Fibroblast of villous mesenchyme (primary cell): ENCODE measurements at regions not wholly inside any gene's neighbourhood (a gene's known extent, or its start where the extent isn't known, plus 50 kb on each side); places are given as distances from the start of the nearest gene placed in this dataset.

Source experiments
- DNase-seq: peaks from one replicate; pipeline ENCODE4 v3.0.0-alpha.2; 2010; ENCODE audit warnings: low read depth
- H3K4me3 ChIP-seq: 2 replicates; pipeline ENCODE4 v1.5.1; 2011; ENCODE audit warnings: low read depth, mild to moderate bottlenecking, low read length
- CTCF ChIP-seq: IDR thresholded peaks from 2 replicates; pipeline ENCODE4 v1.5.1; 2012; ENCODE audit warnings: low read depth, mild to moderate bottlenecking, low read length; ENCODE audit not compliant: insufficient read depth

GRCh38 chr21:15243406-15243805 lies 178.6 kb upstream of the NRIP1 start:
- DNase-seq = no peak
- H3K4me3 ChIP-seq = no peak overlapping the region
- no peak for TF ChIP-seq CTCF

GRCh38 chr21:15247613-15248012 lies 182.8 kb upstream of the NRIP1 start:
- no peak overlapping the region for H3K4me3 ChIP-seq
- TF ChIP-seq CTCF = no peak
- no peak for DNase-seq

- H3K4me3 ChIP-seq = no peak overlapping the region
- no peak for DNase-seq
- TF ChIP-seq CTCF = no peak
These were observed 184.6 kb upstream of the NRIP1 start for GRCh38 chr21:15249285-15249993.

- no peak for DNase-seq
- TF ChIP-seq CTCF = no peak
- no peak overlapping the region for H3K4me3 ChIP-seq
These were observed 185.6 kb upstream of the NRIP1 start for GRCh38 chr21:15250384-15250783.

- no peak for DNase-seq
- TF ChIP-seq CTCF = no peak
- no peak overlapping the region for H3K4me3 ChIP-seq
These were observed 187.6 kb upstream of the NRIP1 start for GRCh38 chr21:15252431-15252830.

GRCh38 chr21:15254111-15254510 lies 189.3 kb upstream of the NRIP1 start:
- no peak overlapping the region for H3K4me3 ChIP-seq
- DNase-seq = no peak
- TF ChIP-seq CTCF = no peak

- no peak for DNase-seq
- no peak overlapping the region for H3K4me3 ChIP-seq
- no peak for TF ChIP-seq CTCF
These were observed 190.5 kb upstream of the NRIP1 start for GRCh38 chr21:15255261-15255660.
